Esophagus muscularis mucosa (tissue), 4 donors: ENCODE measurements at regions not wholly inside any gene's neighbourhood (a gene's known extent, or its start where the extent isn't known, plus 50 kb on each side); places are given as distances from the start of the nearest gene placed in this dataset.

Source experiments
- DNase-seq: peaks from one replicate; pipeline ENCODE4 v3.0.0-alpha.2; 2017; ENCODE audit errors: extremely low spot score
- H3K27ac ChIP-seq, 4 donors: fragments of 200-600 bp; sonication (generic); replicated peaks in 1 of 4; 1 replicate in 3 of 4; 2 replicates in 1 of 4; pipeline ENCODE4 v1.5.1; 2016 to 2019; ENCODE audit warnings: mild to moderate bottlenecking in 1 of 4
- H3K27me3 ChIP-seq, 4 donors: fragments of 200-600 bp; sonication (generic); one replicate each; pipeline versions ENCODE4 v1.5.1 to v1.6.0; 2016 to 2019
- H3K36me3 ChIP-seq, 4 donors: fragments of 200-600 bp; sonication (generic); one replicate each; pipeline ENCODE4 v1.5.1; 2016 to 2019
- H3K4me1 ChIP-seq, 4 donors: fragments of 200-600 bp; sonication (generic); one replicate each; pipeline ENCODE4 v1.5.1; 2016 to 2019
- H3K4me3 ChIP-seq, 4 donors: fragments of 200-600 bp; sonication (generic); 1 replicate in 2 of 4; 2 replicates in 2 of 4; pipeline ENCODE4 v1.5.1; 2016 to 2019; ENCODE audit warnings: mild to moderate bottlenecking in 4 of 4, moderate library complexity in 1 of 4
- H3K9me3 ChIP-seq, 4 donors: fragments of 200-600 bp; sonication (generic); 1 replicate in 3 of 4; 2 replicates in 1 of 4; pipeline ENCODE4 v1.5.1; 2016 to 2019
- CTCF ChIP-seq, 3 experiments: fragments of 200-600 bp in 2 of 3; fragments of 450-650 bp in 1 of 3; sonication (generic) in 2 of 3; IDR thresholded peaks; one replicate each; pipeline ENCODE4 v1.5.1; 2017 to 2019; ENCODE audit warnings: antibody characterized with exemption in 3 of 3, mild to moderate bottlenecking in 2 of 3, moderate library complexity in 1 of 3
- EP300 ChIP-seq: sonication (generic); formaldehyde crosslinking; IDR thresholded peaks from one replicate; pipeline ENCODE4 v1.6.1; 2017; ENCODE audit warnings: antibody characterized with exemption
- POLR2A ChIP-seq: fragments of 450-650 bp; IDR thresholded peaks from one replicate; pipeline ENCODE4 v1.6.1; 2017; ENCODE audit warnings: antibody characterized with exemption, moderate library complexity, mild to moderate bottlenecking, low read depth
- POLR2AphosphoS5 ChIP-seq, 2 donors: sonication (generic); formaldehyde crosslinking; IDR thresholded peaks; one replicate each; pipeline ENCODE4 v1.6.1; 2017; ENCODE audit warnings: antibody characterized with exemption in 2 of 2
- WGBS: methylation state at CpG from one replicate; pipeline ENCODE4 v1.1.5; 2018; 5-methylcytosine and 5-hydroxymethylcytosine counted together
- intact Hi-C: fragments of 100-400 bp; cut with DNase I; formaldehyde crosslinking; loops from one replicate; pipeline ENCODE4 v1.15.1; 2023

GRCh38 chr3:98967758-98968157, 66.3 kb upstream of the DCBLD2 start:
- Histone ChIP-seq H3K27ac (no peak overlapping the region), H3K4me1 (no peaks in the 10 kb centered on the region), H3K27me3 (no peaks in the 10 kb centered on the region), H3K4me3 (no peak overlapping the region), H3K36me3 (no peaks in the 10 kb centered on the region), H3K9me3 (no peaks in the 10 kb centered on the region)
- DNase-seq, result no peak
- intact Hi-C loops, result no loop called here
- no peak for TF ChIP-seq CTCF (IDR thresholded peaks at IDR 0.05)
- TF ChIP-seq POLR2A, result no peak
- no peak for TF ChIP-seq POLR2AphosphoS5 (IDR thresholded peaks at IDR 0.05)
- no peak for TF ChIP-seq EP300

GRCh38 chr3:98966862-98967546, 65.5 kb upstream of the DCBLD2 start:
- WGBS, result 89% methylated on average over 4 of the region's 4 CpGs
- Histone ChIP-seq H3K27me3 (no peaks in the 10 kb centered on the region), H3K4me1 (no peaks in the 10 kb centered on the region), H3K36me3 (no peaks in the 10 kb centered on the region), H3K27ac (no peak overlapping the region), H3K4me3 (no peak overlapping the region), H3K9me3 (no peaks in the 10 kb centered on the region)
- intact Hi-C loops, result no loop called here
- no peak for DNase-seq
- no peak for TF ChIP-seq POLR2A
- TF ChIP-seq POLR2AphosphoS5 (IDR thresholded peaks at IDR 0.05), result no peak
- TF ChIP-seq CTCF (IDR thresholded peaks at IDR 0.05), result no peak
- no peak for TF ChIP-seq EP300

- 83% methylated on average over 1 of the region's 1 CpG for WGBS
- TF ChIP-seq POLR2A (no peak), CTCF (IDR thresholded peaks at IDR 0.05) (no peak), EP300 (no peak), POLR2AphosphoS5 (IDR thresholded peaks at IDR 0.05) (no peak)
Measured at GRCh38 chr3:98966434-98966833, 64.9 kb upstream of the DCBLD2 start.

DNA sequence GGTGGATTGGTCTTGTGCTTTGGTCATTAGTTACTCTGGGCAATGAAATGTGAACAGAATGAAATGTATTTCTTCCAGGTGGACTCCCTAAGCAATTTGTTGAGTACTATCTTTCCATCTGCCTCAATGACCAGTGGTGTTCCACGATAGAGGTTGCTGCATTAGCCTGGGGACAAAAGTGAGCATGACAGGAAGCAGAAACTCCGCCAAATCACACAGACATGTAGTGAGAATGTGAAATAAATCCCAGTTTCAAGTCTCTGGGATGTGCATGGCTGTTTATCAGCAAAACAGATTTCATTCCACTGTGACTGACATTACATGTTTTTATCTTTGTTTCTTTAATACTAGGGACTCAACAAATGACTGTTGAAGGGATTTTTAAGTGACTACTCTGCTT, 63.3 kb upstream of the DCBLD2 start:
- no peak overlapping the region for H3K4me3 ChIP-seq
- intact Hi-C loops, result no loop called here
- no peak overlapping the region for H3K27ac ChIP-seq
- 76% methylated on average over 2 of the region's 2 CpGs for WGBS
- H3K36me3 ChIP-seq, result no peaks in the 10 kb centered on the region
- no peak for TF ChIP-seq POLR2AphosphoS5 (IDR thresholded peaks at IDR 0.05)
- TF ChIP-seq EP300, result no peak
- no peak for TF ChIP-seq POLR2A
- no peak for TF ChIP-seq CTCF (IDR thresholded peaks at IDR 0.05)
- no peaks in the 10 kb centered on the region for H3K4me1 ChIP-seq
- DNase-seq, result no peak
- H3K9me3 ChIP-seq, result no peaks in the 10 kb centered on the region
- no peaks in the 10 kb centered on the region for H3K27me3 ChIP-seq

More at GRCh38 chr3:98966434-98966833, 64.9 kb upstream of the DCBLD2 start:
- Histone ChIP-seq H3K36me3 (no peaks in the 10 kb centered on the region), H3K27ac (no peak overlapping the region), H3K4me3 (no peak overlapping the region), H3K4me1 (no peaks in the 10 kb centered on the region), H3K27me3 (no peaks in the 10 kb centered on the region), H3K9me3 (no peaks in the 10 kb centered on the region)
- no peak for DNase-seq
- intact Hi-C loops, result no loop called here

- H3K27ac ChIP-seq, result no peak overlapping the region
- H3K4me1 ChIP-seq, result no peaks in the 10 kb centered on the region
- no peak overlapping the region for H3K4me3 ChIP-seq
- WGBS, result 90% methylated on average over 2 of the region's 2 CpGs
- TF ChIP-seq EP300, result no peak
- TF ChIP-seq POLR2A, result no peak
- TF ChIP-seq POLR2AphosphoS5 (IDR thresholded peaks at IDR 0.05), result no peak
- TF ChIP-seq CTCF (IDR thresholded peaks at IDR 0.05), result no peak
- H3K36me3 ChIP-seq, result no peaks in the 10 kb centered on the region
- DNase-seq, result no peak
- H3K27me3 ChIP-seq, result no peaks in the 10 kb centered on the region
- H3K9me3 ChIP-seq, result no peaks in the 10 kb centered on the region
- intact Hi-C loops, result no loop called here
Measured at GRCh38 chr3:98963546-98963945, 62.1 kb upstream of the DCBLD2 start.
